Urinary bladder (tissue), 3 donors: ENCODE measurements at regions not wholly inside any gene's neighbourhood (a gene's known extent, or its start where the extent isn't known, plus 50 kb on each side); places are given as distances from the start of the nearest gene placed in this dataset.

Source experiments
- DNase-seq: peaks from one replicate; pipeline ENCODE4 v3.0.0-alpha.2; 2015; ENCODE audit errors: extremely low spot score
- H3K27ac ChIP-seq: one replicate; pipeline ENCODE4 v1.5.1; 2013; ENCODE audit warnings: low read depth, mild to moderate bottlenecking, moderate library complexity
- H3K36me3 ChIP-seq: one replicate; pipeline ENCODE4 v1.6.1; 2013; ENCODE audit warnings: mild to moderate bottlenecking, moderate library complexity; ENCODE audit not compliant: insufficient read depth
- H3K4me1 ChIP-seq: one replicate; pipeline ENCODE4 v1.6.1; 2013; ENCODE audit warnings: mild to moderate bottlenecking, moderate library complexity; ENCODE audit not compliant: insufficient read depth
- H3K4me3 ChIP-seq: one replicate; pipeline ENCODE4 v1.5.1; 2013; ENCODE audit warnings: low read depth, low read length
- WGBS: extraction: QIAGEN DNeasy Blood & Tissue Kit; methylation state at CpG from one replicate; pipeline ENCODE4 v1.1.7; 2013; 5-methylcytosine and 5-hydroxymethylcytosine counted together
- donor health status: healthy with polysubstance abuse.
- donor health status: healthy.

DNA sequence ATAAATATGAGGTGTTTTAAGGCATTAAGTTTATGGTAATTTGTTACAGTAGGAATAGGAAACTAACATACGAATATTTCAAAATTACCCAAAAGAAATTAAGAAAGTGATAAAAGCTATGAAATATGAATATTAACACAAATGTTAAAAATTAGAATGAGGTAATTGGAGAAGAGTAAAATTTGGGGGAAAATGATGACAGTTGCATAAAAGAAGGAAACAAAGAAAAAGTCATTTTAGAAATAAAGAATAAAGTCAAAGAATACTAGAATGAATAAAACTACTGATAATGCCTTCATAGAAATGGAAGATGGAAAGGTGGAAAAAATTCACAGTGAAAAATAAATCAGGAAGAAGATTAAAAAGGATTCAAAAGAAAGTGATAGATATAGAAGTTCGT lies 522.9 kb upstream of the NR3C2 start:
- 93% methylated on average over 2 of the region's 2 CpGs for WGBS
- Histone ChIP-seq H3K36me3 (no peaks in the 10 kb centered on the region), H3K4me3 (no peak overlapping the region), H3K27ac (no peak overlapping the region), H3K4me1 (no peaks in the 10 kb centered on the region)
- DNase-seq: no peak

- Histone ChIP-seq H3K27ac (no peak overlapping the region), H3K4me3 (no peak overlapping the region), H3K36me3 (no peaks in the 10 kb centered on the region), H3K4me1 (no peaks in the 10 kb centered on the region)
- 67% methylated on average over 2 of the region's 2 CpGs for WGBS
- no peak for DNase-seq
Observed at GRCh38 chr4:148964456-148964855, 522.2 kb upstream of the NR3C2 start.

- Histone ChIP-seq H3K27ac (no peak overlapping the region), H3K4me3 (no peak overlapping the region), H3K4me1 (no peaks in the 10 kb centered on the region), H3K36me3 (no peaks in the 10 kb centered on the region)
- no peak for DNase-seq
- WGBS: 62% methylated on average over 2 of the region's 2 CpGs
Observed at GRCh38 chr4:148962539-148963290, 520.5 kb upstream of the NR3C2 start.

GRCh38 chr4:148961526-148961925 lies 519.3 kb upstream of the NR3C2 start:
- 86% methylated on average over 4 of the region's 4 CpGs for WGBS
- no peak overlapping the region for H3K4me3 ChIP-seq
- DNase-seq: no peak
- no peaks in the 10 kb centered on the region for H3K4me1 ChIP-seq
- no peaks in the 10 kb centered on the region for H3K36me3 ChIP-seq
- no peak overlapping the region for H3K27ac ChIP-seq

DNA sequence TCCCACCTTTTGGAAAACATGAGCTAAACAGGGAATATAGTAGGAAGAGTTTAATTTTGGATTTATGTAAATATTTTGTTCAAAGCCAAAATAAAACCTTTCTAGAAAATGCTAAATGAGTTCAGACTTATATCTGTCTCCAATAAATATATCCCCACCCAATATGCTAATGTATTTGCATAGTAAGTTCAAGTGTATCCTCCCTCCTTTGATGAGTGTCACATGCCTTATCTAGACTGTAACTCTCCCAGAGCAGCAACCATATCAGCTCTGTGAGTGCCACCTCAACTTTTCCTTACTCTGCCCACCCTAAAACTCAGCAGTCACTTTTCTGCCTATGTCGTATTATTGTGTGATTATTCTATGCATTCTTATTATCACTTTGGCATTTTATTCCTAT lies 516.1 kb upstream of the NR3C2 start:
- no peaks in the 10 kb centered on the region for H3K4me1 ChIP-seq
- 92% methylated on average over 1 of the region's 1 CpG for WGBS
- DNase-seq: no peak

GRCh38 chr4:148955564-148956297 lies 513.5 kb upstream of the NR3C2 start:
- Histone ChIP-seq H3K27ac (no peak overlapping the region), H3K36me3 (no peaks in the 10 kb centered on the region), H3K4me3 (no peak overlapping the region), H3K4me1 (no peaks in the 10 kb centered on the region)
- DNase-seq: no peak
- 97% methylated on average over 1 of the region's 1 CpG for WGBS

More for the DNA sequence above, 516.1 kb upstream of the NR3C2 start:
- Histone ChIP-seq H3K4me3 (no peak overlapping the region), H3K36me3 (no peaks in the 10 kb centered on the region), H3K27ac (no peak overlapping the region)

- peak; percentile 4 for DNase-seq
- no peaks in the 10 kb centered on the region for H3K4me1 ChIP-seq
- H3K4me3 ChIP-seq: no peak overlapping the region
- no peak overlapping the region for H3K27ac ChIP-seq
- H3K36me3 ChIP-seq: no peaks in the 10 kb centered on the region
- WGBS: 88% methylated on average over 7 of the region's 7 CpGs
Observed at GRCh38 chr4:148954011-148954749, 512.0 kb upstream of the NR3C2 start.

DNA sequence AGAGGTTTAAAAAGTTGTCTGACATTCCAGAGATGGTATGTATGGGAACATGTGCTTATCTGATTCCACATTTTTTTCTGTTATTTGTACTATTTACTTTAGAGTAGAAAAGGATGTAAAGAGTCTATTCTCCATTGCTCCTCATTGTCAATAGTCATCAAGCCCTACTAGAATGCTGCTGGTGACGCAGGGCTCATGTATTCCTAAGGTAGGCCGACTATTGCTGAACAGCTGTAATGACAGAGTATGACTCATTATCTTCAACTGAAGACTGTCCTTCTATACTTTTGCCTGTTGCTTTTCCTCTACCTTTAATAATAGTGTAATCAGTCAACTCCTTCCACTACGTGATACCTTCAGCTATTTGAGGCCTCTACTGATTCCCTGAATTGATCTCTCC lies 509.1 kb upstream of the NR3C2 start:
- Histone ChIP-seq H3K4me1 (no peaks in the 10 kb centered on the region), H3K36me3 (no peaks in the 10 kb centered on the region), H3K27ac (no peak overlapping the region), H3K4me3 (no peak overlapping the region)
- WGBS: 90% methylated on average over 3 of the region's 3 CpGs
- DNase-seq: no peak

DNA sequence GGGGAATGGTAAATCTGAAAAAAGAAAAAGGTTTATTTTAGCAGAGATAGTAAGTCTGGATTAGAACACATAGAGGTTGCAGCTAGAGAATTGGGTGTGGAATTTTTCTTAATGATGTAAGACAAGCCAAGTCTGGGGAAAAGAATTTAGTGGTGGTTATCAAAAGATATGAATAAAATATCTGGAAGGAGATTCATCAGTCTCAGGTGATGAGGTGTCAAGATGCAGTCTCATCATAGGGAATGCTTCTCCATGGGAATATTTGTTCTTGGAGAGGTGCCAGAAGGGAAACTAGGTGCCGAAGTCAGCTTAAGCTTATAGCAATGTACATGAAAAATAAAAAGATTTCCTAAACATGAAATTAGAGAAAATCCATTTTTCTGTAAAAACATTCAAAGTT lies 504.1 kb upstream of the NR3C2 start:
- no peak for DNase-seq
- H3K4me3 ChIP-seq: no peak overlapping the region
- 93% methylated on average over 1 of the region's 1 CpG for WGBS
- no peaks in the 10 kb centered on the region for H3K4me1 ChIP-seq
- no peaks in the 10 kb centered on the region for H3K36me3 ChIP-seq
- H3K27ac ChIP-seq: no peak overlapping the region

DNA sequence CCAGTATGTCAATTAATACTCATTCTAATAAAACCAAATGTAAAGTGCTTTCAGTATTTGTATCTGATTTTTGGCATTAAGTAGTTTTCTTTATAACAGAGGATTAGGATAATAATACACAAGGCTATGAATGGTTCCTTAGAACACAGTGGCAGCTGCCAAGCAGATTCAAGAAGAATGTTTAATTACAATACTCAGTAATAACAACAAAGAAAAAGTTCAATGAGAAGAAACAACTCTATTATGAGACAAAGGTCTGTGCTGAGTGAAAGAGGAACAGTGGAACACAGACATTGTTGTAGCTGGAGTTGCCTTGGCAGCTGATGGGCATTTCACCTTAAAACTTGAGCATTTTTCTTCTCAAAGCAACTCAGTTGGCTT lies 502.6 kb upstream of the NR3C2 start:
- no peak overlapping the region for H3K4me3 ChIP-seq
- H3K36me3 ChIP-seq: no peaks in the 10 kb centered on the region
- no peak for DNase-seq
- H3K27ac ChIP-seq: no peak overlapping the region
- H3K4me1 ChIP-seq: no peaks in the 10 kb centered on the region

DNA sequence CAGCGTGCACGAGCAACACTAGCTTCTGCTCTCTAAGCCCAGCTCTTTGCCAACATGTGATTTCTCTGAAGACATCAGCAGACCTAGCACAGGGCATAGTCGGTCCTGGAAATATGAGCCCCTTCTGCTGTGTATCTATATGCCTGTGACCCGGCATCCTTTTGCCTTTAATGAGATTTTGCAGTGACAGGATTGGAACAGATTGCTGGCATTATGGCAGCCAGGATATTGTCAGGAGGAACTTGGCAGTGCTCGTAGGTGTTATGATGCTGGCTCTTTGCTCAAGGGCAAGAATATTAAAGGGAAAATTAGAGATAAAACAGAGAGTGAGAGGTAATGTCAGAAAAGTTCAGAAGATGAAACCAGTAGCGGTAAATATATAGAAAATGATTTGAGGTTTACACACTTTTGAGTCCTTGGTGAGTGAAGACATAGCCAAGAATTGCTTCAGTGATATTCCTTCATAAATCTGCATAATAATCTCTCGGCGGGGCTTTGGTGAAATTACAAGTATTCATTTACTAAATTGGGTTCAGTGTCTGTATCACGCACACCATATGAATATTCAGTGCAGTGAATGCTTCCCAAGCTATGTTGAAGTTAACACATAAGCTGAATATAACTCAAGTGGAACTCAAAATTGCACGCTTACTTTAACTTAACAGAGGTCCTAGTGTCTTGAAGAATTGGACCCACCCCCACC lies 502.1 kb upstream of the NR3C2 start:
- 81% methylated on average over 10 of the region's 10 CpGs for WGBS
- DNase-seq: no peak
- Histone ChIP-seq H3K4me3 (no peak overlapping the region), H3K36me3 (no peaks in the 10 kb centered on the region), H3K4me1 (no peaks in the 10 kb centered on the region), H3K27ac (no peak overlapping the region)

DNA sequence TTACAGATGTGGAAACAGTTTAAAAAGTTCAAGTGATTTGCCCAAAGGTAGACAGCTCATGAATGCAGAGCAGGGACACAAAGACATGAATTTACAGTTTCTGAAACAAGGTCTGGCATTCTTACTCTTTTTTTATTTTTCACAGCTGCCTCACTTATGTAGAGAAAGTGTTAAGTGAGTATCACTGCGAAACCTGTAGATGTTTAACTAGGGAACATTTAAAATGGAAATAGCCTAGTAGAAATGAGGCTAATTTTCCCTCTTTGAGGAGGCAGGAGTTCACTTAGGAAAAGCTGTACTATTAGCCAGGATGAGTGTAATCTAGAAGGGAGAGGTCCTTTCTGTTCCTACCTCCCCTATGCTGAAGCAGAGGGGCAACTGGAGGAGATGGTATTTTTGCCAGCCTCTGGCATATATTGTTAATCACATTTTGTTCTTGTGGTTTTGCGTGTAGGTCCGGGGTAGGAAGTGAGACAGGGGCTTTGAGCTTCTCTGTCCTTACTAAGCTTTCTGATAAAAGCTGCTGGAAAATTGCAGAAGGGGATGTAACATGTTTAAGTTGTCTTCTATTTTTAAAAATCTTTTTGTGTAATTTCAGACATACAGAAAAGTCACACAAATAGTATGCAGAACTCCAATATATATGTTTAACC lies 492.8 kb upstream of the NR3C2 start:
- no peaks in the 10 kb centered on the region for H3K36me3 ChIP-seq
- DNase-seq: no peak
- H3K27ac ChIP-seq: no peak overlapping the region
- no peaks in the 10 kb centered on the region for H3K4me1 ChIP-seq
- WGBS: 47% methylated on average over 3 of the region's 3 CpGs
- H3K4me3 ChIP-seq: no peak overlapping the region
